Spleen (tissue), 11 donors: ENCODE measurements at regions not wholly inside any gene's neighbourhood (a gene's known extent, or its start where the extent isn't known, plus 50 kb on each side); places are given as distances from the start of the nearest gene placed in this dataset.

ENCODE experiments used
- DNase-seq: peaks from one replicate; pipeline ENCODE4 v3.0.0-alpha.2; 2020
- H3K27ac ChIP-seq, 8 donors: fragments of 200-600 bp; sonication (generic) in 7 of 8; 1 replicate in 4 of 8; 2 replicates in 4 of 8; pipeline versions ENCODE4 v1.5.0 to v1.8.0; 2016 to 2021; ENCODE audit warnings: inconsistent platforms in 4 of 8, mild to moderate bottlenecking in 4 of 8, moderate library complexity in 1 of 8
- H3K27me3 ChIP-seq, 7 donors: fragments of 200-600 bp; sonication (generic) in 6 of 7; replicated peaks in 1 of 7; 1 replicate in 4 of 7; 2 replicates in 3 of 7; pipeline versions ENCODE4 v1.5.0 to v1.8.0; 2016 to 2021; ENCODE audit warnings: inconsistent platforms in 3 of 7, mild to moderate bottlenecking in 1 of 7
- H3K36me3 ChIP-seq, 6 donors: fragments of 200-600 bp; sonication (generic) in 5 of 6; 1 replicate in 4 of 6; 2 replicates in 2 of 6; pipeline versions ENCODE4 v1.5.0 to v1.8.0; 2016 to 2021; ENCODE audit warnings: inconsistent platforms in 2 of 6
- H3K4me1 ChIP-seq, 6 donors: fragments of 200-600 bp; sonication (generic) in 5 of 6; 1 replicate in 3 of 6; 2 replicates in 3 of 6; pipeline versions ENCODE4 v1.5.0 to v1.8.0; 2016 to 2021; ENCODE audit warnings: inconsistent platforms in 3 of 6
- H3K4me3 ChIP-seq, 8 donors: fragments of 200-600 bp; sonication (generic) in 7 of 8; 1 replicate in 4 of 8; 2 replicates in 4 of 8; pipeline versions ENCODE4 v1.5.0 to v1.8.0; 2016 to 2021; ENCODE audit warnings: inconsistent platforms in 4 of 8, mild to moderate bottlenecking in 4 of 8, moderate library complexity in 2 of 8
- H3K9me3 ChIP-seq, 8 donors: fragments of 200-600 bp; sonication (generic) in 7 of 8; 1 replicate in 4 of 8; 2 replicates in 4 of 8; pipeline versions ENCODE4 v1.5.0 to v1.8.0; 2016 to 2021; ENCODE audit warnings: inconsistent platforms in 4 of 8
- POLR2A ChIP-seq, 3 donors: fragments of 450-650 bp; IDR thresholded peaks; one replicate each; pipeline ENCODE4 v1.5.1; 2017; ENCODE audit warnings: antibody characterized with exemption in 3 of 3, mild to moderate bottlenecking in 1 of 3
- POLR2AphosphoS5 ChIP-seq, 3 donors: sonication (generic); formaldehyde crosslinking; IDR thresholded peaks; one replicate each; pipeline ENCODE4 v1.5.1; 2017; ENCODE audit warnings: antibody characterized with exemption in 3 of 3
- WGBS, 5 donors: extraction: QIAGEN DNeasy Blood & Tissue Kit in 3 of 5; methylation state at CpG; one replicate each; pipeline versions ENCODE4 v1.1.5 to v1.1.7; 2013 to 2018; 5-methylcytosine and 5-hydroxymethylcytosine counted together
- intact Hi-C: fragments of 100-400 bp; cut with DNase I; formaldehyde crosslinking; loops from one replicate; pipeline ENCODE4 v1.15.0; 2023; ENCODE audit warnings: low total_unique reads
- TF ChIP-seq, protein P1 (sequence below), 11 experiments: fragments of 200-600 bp in 7 of 11; fragments of 450-650 bp in 4 of 11; sonication (generic) in 4 of 11; IDR thresholded peaks in 8 of 11; conservative IDR thresholded peaks in 3 of 11; 1 replicate in 7 of 11; 2 replicates in 4 of 11; pipeline versions ENCODE4 v1.4.0 to v1.8.0; 2016 to 2021; ENCODE audit warnings: antibody characterized with exemption in 11 of 11, inconsistent platforms in 4 of 11, mild to moderate bottlenecking in 1 of 11
- donor health status: healthy with polysubstance abuse.
- donor health status: DM: no; HTN: no; CAD: no; lungs with moderate emphysema.
- donor health status: DM: no; HTN: no; CAD: no.
- donor health status: Bipolar disorder and iron deficiency.
- donor health status: healthy.
- donor health status: DM: no; HTN: no; CAD: no.
- donor health status: DM: yes; HTN: yes; CAD: no.

DNA sequence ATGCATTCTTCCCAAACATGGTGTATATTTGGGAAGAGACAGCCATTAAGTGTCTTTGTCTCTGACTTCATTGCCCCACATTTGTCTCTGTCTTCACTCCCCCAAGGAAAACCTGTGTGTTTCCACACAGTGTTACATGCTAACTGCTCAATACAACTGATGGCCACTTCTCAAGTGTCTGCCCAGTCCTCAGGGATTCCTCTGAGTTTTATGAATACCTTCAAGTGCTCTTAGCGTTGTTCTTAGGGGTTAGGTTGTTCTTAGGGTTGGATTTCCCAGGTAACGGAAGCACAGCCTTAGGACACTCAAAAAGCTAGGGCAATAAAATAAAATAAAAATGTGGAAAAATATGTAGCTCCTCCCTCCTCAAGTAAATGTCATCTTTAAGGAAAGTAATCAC, 64.7 kb upstream of the PLAC8 start:
- TF ChIP-seq POLR2A (IDR thresholded peaks at IDR 0.05) = no peak
- TF ChIP-seq, protein P1, sequence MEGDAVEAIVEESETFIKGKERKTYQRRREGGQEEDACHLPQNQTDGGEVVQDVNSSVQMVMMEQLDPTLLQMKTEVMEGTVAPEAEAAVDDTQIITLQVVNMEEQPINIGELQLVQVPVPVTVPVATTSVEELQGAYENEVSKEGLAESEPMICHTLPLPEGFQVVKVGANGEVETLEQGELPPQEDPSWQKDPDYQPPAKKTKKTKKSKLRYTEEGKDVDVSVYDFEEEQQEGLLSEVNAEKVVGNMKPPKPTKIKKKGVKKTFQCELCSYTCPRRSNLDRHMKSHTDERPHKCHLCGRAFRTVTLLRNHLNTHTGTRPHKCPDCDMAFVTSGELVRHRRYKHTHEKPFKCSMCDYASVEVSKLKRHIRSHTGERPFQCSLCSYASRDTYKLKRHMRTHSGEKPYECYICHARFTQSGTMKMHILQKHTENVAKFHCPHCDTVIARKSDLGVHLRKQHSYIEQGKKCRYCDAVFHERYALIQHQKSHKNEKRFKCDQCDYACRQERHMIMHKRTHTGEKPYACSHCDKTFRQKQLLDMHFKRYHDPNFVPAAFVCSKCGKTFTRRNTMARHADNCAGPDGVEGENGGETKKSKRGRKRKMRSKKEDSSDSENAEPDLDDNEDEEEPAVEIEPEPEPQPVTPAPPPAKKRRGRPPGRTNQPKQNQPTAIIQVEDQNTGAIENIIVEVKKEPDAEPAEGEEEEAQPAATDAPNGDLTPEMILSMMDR (IDR thresholded peaks at IDR 0.05 in 8 of 11, conservative IDR thresholded peaks at IDR 0.05 in 3 of 11) = no peak
- Histone ChIP-seq H3K9me3 (no peaks in the 10 kb centered on the region), H3K27me3 (no peaks in the 10 kb centered on the region), H3K36me3 (no peaks in the 10 kb centered on the region), H3K4me3 (no peak overlapping the region), H3K27ac (no peak overlapping the region), H3K4me1 (peaks cover 0 to 32% (median 19%) of the 10 kb centered on the region in 6 donors)
- intact Hi-C loops = no loop called here
- DNase-seq = no peak
- 4 to 66% (median 40%) methylated on average over 2 of the region's 2 CpGs for WGBS, 5 donors

DNA sequence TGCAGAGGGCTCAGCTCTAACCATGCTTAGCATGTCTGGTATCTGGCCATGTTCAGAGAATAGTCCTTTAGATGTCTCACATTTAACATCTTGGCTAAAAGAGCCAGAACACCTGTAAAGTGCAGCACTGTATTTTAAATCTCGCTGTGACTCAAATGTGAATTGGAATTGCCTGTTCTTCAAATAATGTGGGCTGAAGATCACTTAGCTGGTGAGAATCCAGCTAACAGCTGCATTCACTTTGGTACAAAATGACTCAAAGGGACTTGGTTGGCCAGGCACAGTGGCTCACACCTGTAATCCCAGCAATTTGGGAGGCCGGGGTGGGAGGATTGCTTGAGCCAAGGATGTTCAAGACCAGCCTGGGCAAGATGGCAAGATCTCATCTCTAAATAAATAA, 63.5 kb upstream of the PLAC8 start:
- no peaks in the 10 kb centered on the region for H3K36me3 ChIP-seq
- no peaks in the 10 kb centered on the region for H3K9me3 ChIP-seq
- no peak for TF ChIP-seq POLR2AphosphoS5 (IDR thresholded peaks at IDR 0.05)
- TF ChIP-seq POLR2A (IDR thresholded peaks at IDR 0.05) = no peak
- TF ChIP-seq, protein P1 (IDR thresholded peaks at IDR 0.05 in 8 of 11, conservative IDR thresholded peaks at IDR 0.05 in 3 of 11) = no peak
- intact Hi-C loops = no loop called here
- 41 to 67% (median 48%) methylated on average over 2 of the region's 2 CpGs for WGBS, 5 donors
- DNase-seq = no peak
- no peaks in the 10 kb centered on the region for H3K27me3 ChIP-seq
- H3K4me3 ChIP-seq = no peak overlapping the region
- H3K4me1 ChIP-seq = peaks cover 0 to 44% (median 22%) of the 10 kb centered on the region in 6 donors
- H3K27ac ChIP-seq = no peak overlapping the region

DNA sequence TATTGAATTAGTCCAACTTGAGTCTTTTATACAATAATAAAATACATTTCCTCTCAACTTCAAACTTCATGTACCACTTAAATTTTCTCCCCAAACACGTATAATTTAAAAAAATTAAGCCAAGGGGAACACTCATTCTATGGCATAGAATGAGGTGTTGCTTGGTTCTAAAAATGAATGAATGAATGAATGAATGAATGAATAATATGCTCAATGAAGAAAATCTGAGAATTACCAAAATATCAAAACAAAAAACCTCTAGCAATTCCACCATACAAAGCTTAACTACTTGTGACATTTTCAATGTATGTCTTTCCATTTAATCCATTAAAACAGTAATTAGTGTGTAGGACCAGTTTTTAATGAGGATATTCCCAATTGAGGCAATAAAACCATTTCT, 62.7 kb upstream of the PLAC8 start:
- Histone ChIP-seq H3K27me3 (no peaks in the 10 kb centered on the region), H3K27ac (peak overlapping the region in 1 of 8 donors; percentile 82), H3K9me3 (no peaks in the 10 kb centered on the region), H3K36me3 (no peaks in the 10 kb centered on the region), H3K4me3 (no peak overlapping the region), H3K4me1 (peaks cover 0 to 51% (median 24%) of the 10 kb centered on the region in 6 donors)
- intact Hi-C loops = no loop called here
- no peak for DNase-seq
- 0% methylated on average over 1 of the region's 1 CpG for WGBS, 5 donors
- TF ChIP-seq POLR2A (IDR thresholded peaks at IDR 0.05) (no peak), POLR2AphosphoS5 (IDR thresholded peaks at IDR 0.05) (no peak)
- TF ChIP-seq, protein P1 (IDR thresholded peaks at IDR 0.05 in 8 of 11, conservative IDR thresholded peaks at IDR 0.05 in 3 of 11) = no peak

DNA sequence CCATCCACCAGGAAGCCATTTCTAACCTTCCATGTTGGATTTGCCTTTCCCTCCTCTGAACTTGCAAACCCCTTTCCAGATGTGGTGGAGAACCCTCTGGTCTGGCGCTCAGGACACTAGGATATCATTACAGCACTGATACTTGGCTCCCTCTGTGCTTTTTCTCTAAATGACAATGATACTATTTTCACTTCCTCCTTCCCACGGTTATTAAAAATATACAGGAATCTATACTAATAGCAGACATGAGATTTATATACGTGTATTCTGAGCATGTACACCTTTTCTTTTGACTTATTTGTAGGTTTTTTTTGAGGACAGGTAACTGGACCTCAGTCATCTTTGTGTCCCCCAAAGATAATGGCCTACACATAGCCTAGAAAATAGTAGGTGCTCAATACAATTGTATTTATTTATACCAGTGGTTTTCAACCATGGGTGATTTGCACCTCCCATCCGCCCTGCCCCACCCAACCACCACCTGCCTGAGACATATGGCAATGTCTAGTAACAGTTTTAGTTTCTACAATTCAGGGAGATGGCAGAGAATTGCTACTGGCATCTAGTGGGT, 60.4 kb upstream of the PLAC8 start:
- intact Hi-C loops = no loop called here
- peak; percentile 89 for DNase-seq
- H3K36me3 ChIP-seq = no peaks in the 10 kb centered on the region
- no peaks in the 10 kb centered on the region for H3K9me3 ChIP-seq
- H3K27me3 ChIP-seq = no peaks in the 10 kb centered on the region
- WGBS, 5 donors = 52 to 73% (median 57%) methylated on average over 4 of the region's 4 CpGs
- H3K4me1 ChIP-seq = peaks cover 0 to 57% (median 20%) of the 10 kb centered on the region in 6 donors
- H3K27ac ChIP-seq = peak overlapping the region; percentile 37 to 82 (median 78)
- TF ChIP-seq POLR2AphosphoS5 (IDR thresholded peaks at IDR 0.05) = no peak
- TF ChIP-seq, protein P1 (IDR thresholded peaks at IDR 0.05 in 8 of 11, conservative IDR thresholded peaks at IDR 0.05 in 3 of 11) = no peak
- TF ChIP-seq POLR2A (IDR thresholded peaks at IDR 0.05) = no peak
- H3K4me3 ChIP-seq = peak overlapping the region in 5 of 8 donors; percentile 13 to 56 (median 16)
